CD4-positive, alpha-beta T cell treated with Interleukin-1 beta for 1 hour (primary cell): ENCODE measurements at regions not wholly inside any gene's neighbourhood (a gene's known extent, or its start where the extent isn't known, plus 50 kb on each side); places are given as distances from the start of the nearest gene placed in this dataset.
"Not testable (repeated sequence)": the region's sequence is repeated elsewhere in the genome, so short reads cannot be mapped to it uniquely, and the experiment has no call there.

Experiments
- DNase-seq, 2 donors: peaks; one replicate each; pipeline ENCODE4 v3.0.0-alpha.2; 2020 to 2022

GRCh38 chr7:138378741-138379559 lies 81.1 kb upstream of the TRIM24 start:
- DNase-seq, result no peak

GRCh38 chr7:138382862-138383565 lies 77.0 kb upstream of the TRIM24 start:
- no peak for DNase-seq

GRCh38 chr7:138386821-138387220 lies 73.2 kb upstream of the TRIM24 start:
- no peak for DNase-seq

- no peak for DNase-seq
Measured at GRCh38 chr7:138387755-138388475, 72.1 kb upstream of the TRIM24 start.

GRCh38 chr7:138388673-138389491 lies 71.2 kb upstream of the TRIM24 start:
- DNase-seq, result no peak

GRCh38 chr7:138395763-138396162 lies 64.3 kb upstream of the TRIM24 start:
- DNase-seq, result no peak

- DNase-seq, result no peak
Measured at GRCh38 chr7:138396251-138397070, 63.6 kb upstream of the TRIM24 start.

- DNase-seq, result not testable (repeated sequence)
Measured at GRCh38 chr7:138397071-138397433, 63.0 kb upstream of the TRIM24 start.

- DNase-seq, result no peak
Measured at GRCh38 chr7:138398857-138399256, 61.2 kb upstream of the TRIM24 start.

- no peak for DNase-seq
Measured at GRCh38 chr7:138400400-138400886, 59.6 kb upstream of the TRIM24 start.

- no peak for DNase-seq
Measured at GRCh38 chr7:138402749-138403148, 57.3 kb upstream of the TRIM24 start.

GRCh38 chr7:138405496-138405895 lies 54.6 kb upstream of the TRIM24 start:
- no peak for DNase-seq

- no peak for DNase-seq
Measured at GRCh38 chr7:138407792-138408191, 52.3 kb upstream of the TRIM24 start.
